Erythroblast (primary cell): ENCODE measurements at regions not wholly inside any gene's neighbourhood (a gene's known extent, or its start where the extent isn't known, plus 50 kb on each side); places are given as distances from the start of the nearest gene placed in this dataset.

Experiments
- GATA1 ChIP-seq: IDR thresholded peaks from 2 replicates; pipeline ENCODE4 v1.6.1; 2011; ENCODE audit warnings: low read depth, mild to moderate bottlenecking, control low read depth, low read length, moderate library complexity
- POLR2A ChIP-seq: IDR thresholded peaks from 2 replicates; pipeline ENCODE4 v1.6.1; 2011; ENCODE audit warnings: mild to moderate bottlenecking, low read length

- no peak for TF ChIP-seq POLR2A
- TF ChIP-seq GATA1, result no peak
These were observed 66.0 kb upstream of the TNS3 start for GRCh38 chr7:47647918-47648250.
